K562 (cell line): ENCODE measurements at regions not wholly inside any gene's neighbourhood (a gene's known extent, or its start where the extent isn't known, plus 50 kb on each side); places are given as distances from the start of the nearest gene placed in this dataset.

Experiments used
- CREM ChIP-seq: IDR thresholded peaks from 2 replicates; pipeline ENCODE4 v1.6.1; 2014; ENCODE audit warnings: antibody characterized with exemption, low read depth
- CTCF ChIP-seq, 3 experiments: IDR thresholded peaks in 2 of 3; conservative IDR thresholded peaks in 1 of 3; 2 replicates each; pipeline ENCODE4 v1.5.1; 2011 to 2012; ENCODE audit warnings: low read length in 3 of 3, mild to moderate bottlenecking in 3 of 3, control low read depth in 2 of 3, improper control_type of control experiment in 1 of 3, inconsistent platforms in 1 of 3, low read depth in 1 of 3, mixed read lengths in 1 of 3, moderate library complexity in 1 of 3; ENCODE audit not compliant: insufficient read depth in 2 of 3
- E2F6 ChIP-seq, 2 experiments: IDR thresholded peaks; 2 replicates each; pipeline ENCODE4 v1.6.1; 2011; ENCODE audit warnings: borderline replicate concordance in 1 of 2, control low read depth in 1 of 2, low read depth in 1 of 2, low read length in 1 of 2, mild to moderate bottlenecking in 1 of 2, mixed read lengths in 1 of 2, moderate library complexity in 1 of 2; ENCODE audit not compliant: insufficient read depth in 1 of 2, insufficient read length in 1 of 2, poor library complexity in 1 of 2, severe bottlenecking in 1 of 2; ENCODE audit errors: extremely low read depth in 1 of 2
- EHMT2 ChIP-seq: fragments of 450-650 bp; IDR thresholded peaks from 2 replicates; pipeline ENCODE4 v1.6.1; 2018; ENCODE audit warnings: antibody characterized with exemption
- POLR2A ChIP-seq: fragments of 450-650 bp; conservative IDR thresholded peaks from 2 replicates; pipeline ENCODE4 v1.6.1; 2016
- SNAPC5 ChIP-seq: fragments of 250-450 bp; sonication (Bioruptor Pico); IDR thresholded peaks from 2 replicates; pipeline ENCODE4 v1.8.0; 2021; ENCODE audit warnings: moderate library complexity, mild to moderate bottlenecking, inconsistent platforms
- ZBTB33 ChIP-seq: sonication (generic); formaldehyde crosslinking; IDR thresholded peaks from 2 replicates; pipeline ENCODE4 v1.8.1; 2023; ENCODE audit warnings: mild to moderate bottlenecking, missing genetic modification reagents
- ZNF316 ChIP-seq: fragments of 450-650 bp; IDR thresholded peaks from 2 replicates; pipeline ENCODE4 v1.6.1; 2016
- ZNF512 ChIP-seq: IDR thresholded peaks from 2 replicates; pipeline ENCODE4 v1.6.1; 2016; ENCODE audit warnings: missing genetic modification characterization, missing compliant biosample characterization
- ZNF699 ChIP-seq: fragments of 250-450 bp; sonication (Bioruptor Pico); IDR thresholded peaks from 2 replicates; pipeline ENCODE4 v1.8.0; 2021; ENCODE audit warnings: mild to moderate bottlenecking, moderate library complexity; ENCODE audit not compliant: insufficient replicate concordance
- ZNF707 ChIP-seq: fragments of 250-450 bp; sonication (Bioruptor Pico); conservative IDR thresholded peaks from 2 replicates; pipeline ENCODE4 v1.8.0; 2022; ENCODE audit warnings: inconsistent platforms, mild to moderate bottlenecking, moderate library complexity

- no peak for TF ChIP-seq E2F6 (IDR thresholded peaks at IDR 0.05; ENCODE audit: borderline replicate concordance in 1 of 2, extremely low read depth in 1 of 2, insufficient read depth in 1 of 2, insufficient read length in 1 of 2, low read depth in 1 of 2, low read length in 1 of 2, poor library complexity in 1 of 2, severe bottlenecking in 1 of 2)
- no peak for TF ChIP-seq ZNF707 (CRISPR knock-in tag)
- TF ChIP-seq CREM, result no peak
- TF ChIP-seq ZNF699 (CRISPR knock-in tag), result no peak
- no peak for TF ChIP-seq POLR2A
- TF ChIP-seq ZNF316, result no peak
- TF ChIP-seq SNAPC5 (CRISPR knock-in tag), result no peak
- TF ChIP-seq EHMT2, result no peak
- no peak for TF ChIP-seq ZBTB33 (CRISPR knock-in tag)
- TF ChIP-seq ZNF512 (tag), result no peak
- no peak for TF ChIP-seq CTCF (IDR thresholded peaks at IDR 0.05 in 2 of 3, conservative IDR thresholded peaks at IDR 0.05 in 1 of 3; ENCODE audit: insufficient read depth in 2 of 3, low read depth in 1 of 3, low read length in 3 of 3)
Observed at GRCh38 chr11:42552786-42553185, 759.0 kb upstream of the API5 start.
